Kidney (tissue), 13 donors: ENCODE measurements at regions not wholly inside any gene's neighbourhood (a gene's known extent, or its start where the extent isn't known, plus 50 kb on each side); places are given as distances from the start of the nearest gene placed in this dataset.

ENCODE experiments used
- DNase-seq, 5 donors: peaks; one replicate each; pipeline ENCODE4 v3.0.0-alpha.2; 2013 to 2020
- FAIRE-seq: peaks from 2 replicates; lab custom pipeline; 2012; peaks lifted over from hg19 to GRCh38; lab: Jason Lieb, UNC
- H3K27ac ChIP-seq, 2 donors: one replicate each; pipeline ENCODE4 v1.7.0; 2013; ENCODE audit warnings: low read depth in 2 of 2, low read length in 2 of 2, inconsistent platforms in 1 of 2
- H3K27me3 ChIP-seq: one replicate; pipeline ENCODE4 v1.7.1; 2013; ENCODE audit warnings: low read length, inconsistent platforms; ENCODE audit not compliant: control insufficient read depth, insufficient read depth
- H3K36me3 ChIP-seq, 3 donors: one replicate each; pipeline versions ENCODE4 v1.7.0 to v1.7.1; 2013; ENCODE audit warnings: low read length in 3 of 3, control low read depth in 1 of 3, inconsistent platforms in 1 of 3; ENCODE audit not compliant: insufficient read depth in 3 of 3, control insufficient read depth in 2 of 3
- H3K4me1 ChIP-seq, 3 donors: one replicate each; pipeline versions ENCODE4 v1.7.0 to v1.7.1; 2013; ENCODE audit warnings: low read length in 3 of 3, inconsistent platforms in 1 of 3, low read depth in 1 of 3; ENCODE audit not compliant: control insufficient read depth in 2 of 3, insufficient read depth in 2 of 3
- H3K4me3 ChIP-seq, 3 donors: one replicate each; pipeline versions ENCODE4 v1.7.0 to v1.8.1; 2013; ENCODE audit warnings: low read length in 3 of 3, control low read depth in 1 of 3, inconsistent platforms in 1 of 3
- H3K9ac ChIP-seq, 3 donors: one replicate each; pipeline versions ENCODE4 v1.7.0 to v1.7.1; 2013; ENCODE audit warnings: low read length in 3 of 3, control low read depth in 1 of 3, inconsistent platforms in 1 of 3
- H3K9me3 ChIP-seq, 3 donors: one replicate each; pipeline versions ENCODE4 v1.7.0 to v1.7.1; 2013; ENCODE audit warnings: low read length in 3 of 3, control low read depth in 1 of 3, inconsistent platforms in 1 of 3; ENCODE audit not compliant: control insufficient read depth in 2 of 3, insufficient read depth in 1 of 3
- CTCF ChIP-seq: IDR thresholded peaks from 3 replicates; pipeline ENCODE4 v1.5.1; 2012; ENCODE audit warnings: mild to moderate bottlenecking, moderate library complexity, borderline replicate concordance; ENCODE audit not compliant: insufficient read depth; ENCODE audit errors: extremely low read depth
- intact Hi-C: fragments of 100-400 bp; cut with DNase I; formaldehyde crosslinking; loops from one replicate; pipeline ENCODE4 v1.11.1; 2022
- donor health status: control.
- donor health status: control.
- donor health status: control.
- donor health status: control.
- donor health status: control.
- donor health status: DM: yes; HTN: yes; CAD: no.
- donor health status: Normal renal cell carcinoma (clear cell type).

GRCh38 chr2:128547667-128548066 is 229.0 kb upstream of the HS6ST1 start:
- intact Hi-C loops, result no loop called here
- FAIRE-seq, result no peak
- H3K9ac ChIP-seq, result no peak overlapping the region
- no peak overlapping the region for H3K4me3 ChIP-seq
- TF ChIP-seq CTCF, result no peak
- no peaks in the 10 kb centered on the region for H3K4me1 ChIP-seq
- H3K9me3 ChIP-seq, result no peaks in the 10 kb centered on the region
- H3K27me3 ChIP-seq, result no peaks in the 10 kb centered on the region
- peak in 2 of 5 donors; percentile 10 to 34 for DNase-seq
- H3K36me3 ChIP-seq, result no peaks in the 10 kb centered on the region
- H3K27ac ChIP-seq, result no peak overlapping the region

GRCh38 chr2:128548461-128548891 is 229.8 kb upstream of the HS6ST1 start:
- Histone ChIP-seq H3K27ac (no peak overlapping the region), H3K4me3 (no peak overlapping the region)
- no peak for TF ChIP-seq CTCF

GRCh38 chr2:128549094-128549493 is 230.4 kb upstream of the HS6ST1 start:
- H3K27ac ChIP-seq, result no peak overlapping the region
- H3K36me3 ChIP-seq, result no peaks in the 10 kb centered on the region
- TF ChIP-seq CTCF, result no peak
- no peaks in the 10 kb centered on the region for H3K9me3 ChIP-seq
- intact Hi-C loops, result no loop called here
- H3K27me3 ChIP-seq, result no peaks in the 10 kb centered on the region
- FAIRE-seq, result no peak
- H3K4me1 ChIP-seq, result no peaks in the 10 kb centered on the region
- no peak overlapping the region for H3K4me3 ChIP-seq
- H3K9ac ChIP-seq, result no peak overlapping the region
- peak in 2 of 5 donors; percentile 15 to 31 for DNase-seq

More at GRCh38 chr2:128548461-128548891, 229.8 kb upstream of the HS6ST1 start:
- no peak overlapping the region for H3K9ac ChIP-seq
- no peaks in the 10 kb centered on the region for H3K9me3 ChIP-seq
- no peaks in the 10 kb centered on the region for H3K36me3 ChIP-seq
- FAIRE-seq (no peak), DNase-seq (peak in 2 of 5 donors; percentile 40 to 42)
- H3K27me3 ChIP-seq, result no peaks in the 10 kb centered on the region
- H3K4me1 ChIP-seq, result no peaks in the 10 kb centered on the region
- intact Hi-C loops, result no loop called here
